ENCODE measurements at regions not wholly inside any gene's neighbourhood (a gene's known extent, or its start where the extent isn't known, plus 50 kb on each side); places are given as distances from the start of the nearest gene placed in this dataset.

DNA sequence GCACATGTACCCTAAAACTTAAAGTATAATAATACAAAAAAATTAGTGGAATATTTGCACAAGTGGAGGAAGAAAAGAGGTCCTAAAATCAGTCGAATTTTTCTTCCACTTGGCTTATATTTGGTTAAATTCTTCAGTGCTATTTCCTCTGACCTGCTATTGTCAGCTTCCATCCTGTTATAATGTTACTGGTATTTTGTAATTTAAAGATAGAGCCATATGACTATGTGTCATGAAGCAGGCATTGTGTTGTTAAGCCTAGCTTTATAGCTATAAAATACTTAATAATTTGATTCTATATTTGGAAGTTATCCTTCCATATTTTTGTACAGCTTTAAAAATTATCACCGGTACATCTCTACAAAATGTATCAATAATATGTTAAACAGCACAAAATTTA lies 455.9 kb upstream of the MARCKS start:
- DNase-seq = no peak

DNA sequence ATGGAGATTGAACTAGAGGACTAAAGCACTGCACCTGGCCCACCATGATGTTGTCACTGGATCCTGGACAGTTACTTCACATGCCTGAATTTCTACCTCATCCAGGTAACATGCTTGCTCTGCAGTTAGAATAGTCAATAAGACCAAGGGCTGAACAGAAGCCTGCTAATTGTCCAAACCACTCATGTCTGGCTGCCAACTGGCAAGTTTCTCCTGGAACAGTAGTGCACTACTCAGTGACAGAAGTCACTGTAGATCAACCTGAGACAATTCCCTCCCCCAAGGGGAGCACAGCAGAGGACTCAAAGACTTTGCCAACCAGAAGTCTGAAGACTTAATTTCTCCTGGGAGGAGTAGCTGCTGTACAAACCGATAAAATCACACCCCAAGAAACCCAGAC lies 454.6 kb upstream of the MARCKS start:
- peak in 1 of 2 experiments; percentile 46 for DNase-seq

DNA sequence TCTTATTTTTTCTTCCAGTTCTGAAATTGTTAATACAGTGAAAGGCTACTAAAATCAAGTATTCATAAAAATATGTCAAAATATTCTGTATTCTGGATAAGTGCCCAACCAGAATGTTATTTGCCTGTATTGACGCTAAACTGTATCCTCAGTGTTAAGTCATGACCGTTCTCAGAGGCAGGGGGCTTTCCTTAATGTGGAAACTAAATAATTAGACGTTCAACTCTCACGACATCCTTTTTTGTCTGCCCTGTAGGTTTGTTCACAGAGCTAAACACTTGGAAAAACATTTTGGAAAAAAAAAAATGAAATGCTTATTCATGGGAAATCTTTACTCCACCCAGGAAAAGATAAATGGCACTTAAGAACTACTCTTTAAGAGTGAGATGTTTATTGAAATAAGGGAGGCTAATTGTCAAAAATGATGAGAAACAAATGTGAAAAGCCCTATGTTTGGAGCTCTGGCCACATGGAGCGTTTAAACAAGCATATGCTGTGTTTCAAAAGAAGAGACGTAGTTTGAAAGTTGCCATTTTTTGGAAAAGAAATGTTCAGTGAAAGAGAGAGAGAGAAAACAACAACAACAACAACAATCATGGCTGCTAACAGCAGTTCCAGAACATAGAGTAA lies 453.1 kb upstream of the MARCKS start:
- no peak for DNase-seq

DNA sequence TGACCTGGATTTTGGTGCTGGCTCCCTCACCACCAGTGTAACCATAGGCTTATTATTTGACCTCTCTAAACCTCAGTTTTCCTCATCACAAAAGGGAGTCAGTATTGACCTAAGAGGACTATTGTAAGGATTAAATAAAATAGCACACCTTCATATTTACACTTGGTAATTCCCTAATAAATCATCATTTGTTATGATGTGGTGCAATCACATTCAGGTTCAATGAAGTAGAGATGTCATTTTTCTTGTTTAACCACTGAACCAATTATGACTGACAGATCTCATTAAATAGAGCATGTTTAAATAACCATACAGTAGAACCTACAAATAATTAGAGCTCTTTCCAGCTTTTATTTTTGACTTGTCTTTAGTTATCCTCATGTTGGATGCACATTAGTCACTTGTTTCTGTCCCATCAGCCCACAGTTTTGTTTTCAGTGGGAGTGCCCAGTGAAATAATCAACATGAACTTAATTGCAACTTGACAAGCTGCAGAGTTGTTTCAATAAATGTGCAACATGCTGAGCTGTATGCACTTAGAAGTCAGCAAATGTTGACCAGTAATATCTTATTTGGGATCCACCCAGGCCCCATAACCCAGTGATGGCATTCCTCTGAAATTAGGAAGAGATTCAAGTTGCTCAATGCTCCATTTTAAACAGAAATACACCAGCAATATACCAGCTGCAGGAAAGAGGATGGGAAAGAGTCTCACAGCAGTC lies 451.7 kb upstream of the MARCKS start:
- no peak for DNase-seq

DNA sequence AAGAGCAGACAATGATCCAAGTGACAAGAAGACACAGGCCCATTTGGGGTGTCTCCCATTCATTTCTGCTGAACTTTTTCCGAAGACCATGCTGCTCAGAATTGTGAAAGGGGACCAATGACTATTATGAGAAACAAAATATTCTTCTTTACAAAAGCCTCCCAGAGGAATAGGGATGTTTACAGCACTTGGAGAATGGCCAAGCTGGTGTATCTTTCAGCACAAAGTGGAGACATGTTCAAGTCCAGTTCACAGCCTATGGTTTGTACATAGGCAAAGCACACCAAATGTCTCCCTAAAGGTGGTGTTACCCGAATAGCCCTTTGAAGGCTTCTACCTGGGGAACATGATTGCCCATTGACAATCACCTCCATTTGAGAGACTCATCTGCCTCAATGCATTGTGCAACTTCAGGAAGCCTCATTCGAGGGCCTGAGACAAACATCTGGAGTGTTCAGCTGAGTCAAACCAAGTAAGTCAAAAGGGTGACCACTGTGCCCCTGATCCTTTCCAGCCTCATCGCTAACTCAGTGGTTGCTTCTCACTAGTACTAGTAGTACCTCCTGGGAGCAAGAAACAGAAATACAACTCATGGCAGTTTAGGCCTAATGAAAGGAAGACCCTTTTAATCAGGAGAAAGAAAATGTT lies 451.0 kb upstream of the MARCKS start:
- no peak for DNase-seq

DNA sequence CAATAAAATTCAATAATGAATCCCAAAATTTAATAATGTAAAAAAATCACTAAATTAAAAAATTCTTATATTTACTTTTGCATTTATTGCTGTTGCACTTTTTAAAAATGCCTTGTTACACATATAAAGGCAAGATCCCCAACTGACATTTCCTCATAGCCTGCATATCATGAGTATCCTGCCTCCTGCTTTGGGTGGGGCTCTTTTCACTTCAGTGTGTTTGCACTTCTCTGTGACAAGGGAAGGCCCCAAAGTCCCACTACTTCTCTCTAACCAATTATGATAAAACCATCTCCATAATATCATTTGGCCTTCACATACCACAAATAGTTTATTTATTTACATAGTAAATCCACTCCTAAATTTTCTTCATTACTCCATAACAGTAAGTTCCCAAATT lies 446.1 kb upstream of the MARCKS start:
- no peak for DNase-seq

DNA sequence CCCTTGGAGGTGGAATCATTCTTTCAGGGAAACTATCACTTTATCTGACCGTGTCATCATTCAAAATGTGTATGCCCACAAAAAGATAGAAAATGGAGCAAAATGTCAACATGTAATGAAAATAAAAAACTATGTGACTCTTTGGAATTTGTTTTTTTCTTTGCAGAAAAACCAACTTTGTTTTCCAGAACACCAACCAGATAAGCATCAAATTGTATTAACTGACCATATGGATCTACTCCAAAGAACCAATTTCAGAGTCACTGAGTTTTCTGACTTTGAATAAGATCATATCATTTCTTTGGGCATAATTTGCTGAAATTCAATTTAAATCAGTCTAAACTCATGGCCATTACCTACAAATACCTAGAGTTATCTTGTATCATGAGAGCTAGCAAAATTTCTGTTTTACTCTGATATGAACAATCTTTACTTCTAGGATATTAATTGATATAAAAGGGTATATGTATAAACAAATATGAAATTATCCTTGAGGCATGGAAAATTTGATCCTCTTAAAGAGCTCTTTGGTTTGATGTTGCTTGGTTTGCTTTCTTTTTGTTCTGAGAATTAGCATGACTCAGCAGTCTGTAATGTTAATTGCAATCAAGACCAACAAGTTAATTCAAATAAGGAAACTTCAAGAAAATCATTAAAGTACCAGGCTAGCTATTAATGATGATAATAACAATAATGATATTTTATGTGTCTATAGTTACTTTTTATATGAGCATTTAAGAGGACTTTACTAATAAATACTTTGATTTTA lies 444.4 kb upstream of the MARCKS start:
- DNase-seq = no peak

DNA sequence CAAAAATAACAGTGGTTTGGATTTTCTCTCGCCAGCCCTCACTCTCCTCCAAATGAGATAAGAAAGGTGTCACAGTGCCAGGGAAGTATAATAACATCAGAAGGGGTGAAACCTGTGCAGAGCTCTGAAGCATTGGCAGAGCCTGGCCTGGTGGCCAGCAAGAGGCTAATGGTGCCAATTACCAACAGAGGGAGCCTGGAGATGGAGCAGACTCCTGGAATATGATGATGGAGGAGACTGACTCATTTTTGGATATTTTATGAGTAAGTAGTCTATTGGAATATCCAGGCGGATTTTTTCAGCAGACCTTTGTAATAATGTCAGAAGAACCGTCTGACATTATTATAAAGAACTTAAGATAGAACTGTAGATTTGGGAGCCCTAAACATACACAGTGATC lies 442.6 kb upstream of the MARCKS start:
- DNase-seq = peak in 1 of 2 experiments; percentile 59

DNA sequence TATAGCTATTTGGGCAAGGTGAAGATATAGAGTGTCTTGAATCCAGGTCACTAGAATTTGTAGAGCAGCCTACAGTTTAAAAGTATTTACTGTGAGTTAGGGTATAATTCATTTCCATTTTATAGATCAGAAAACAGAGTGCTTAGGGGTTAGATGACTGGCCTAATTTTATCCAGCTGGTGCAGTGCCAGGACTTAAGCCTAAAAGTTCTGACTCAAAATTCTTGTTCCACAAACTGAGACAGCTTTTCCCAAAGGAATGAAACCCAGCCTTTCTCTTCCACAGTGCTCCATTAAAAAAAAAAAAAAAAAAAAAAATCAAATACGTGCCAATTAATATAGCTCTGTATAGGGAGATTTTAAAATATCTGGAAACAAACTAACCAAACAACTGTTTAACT lies 441.0 kb upstream of the MARCKS start:
- no peak for DNase-seq

DNA sequence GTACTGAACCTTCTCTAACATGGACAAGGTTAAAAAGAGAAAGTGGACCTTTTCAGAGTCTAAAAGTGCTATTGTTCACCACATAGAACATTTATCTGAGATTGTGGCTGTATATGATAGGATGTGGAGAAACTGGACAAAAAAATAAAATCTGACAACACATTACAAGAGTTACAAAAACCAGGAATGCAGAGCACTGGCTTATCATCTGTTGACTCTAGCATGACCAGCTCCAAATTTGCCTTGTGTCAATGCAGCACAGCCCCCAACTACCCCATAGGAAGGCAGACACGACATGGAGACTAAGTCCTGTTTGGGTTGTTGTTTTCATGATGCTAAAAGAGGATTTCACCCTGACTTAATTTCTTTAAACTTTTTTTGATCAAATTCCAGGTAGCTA lies 436.9 kb upstream of the MARCKS start:
- DNase-seq = no peak

DNA sequence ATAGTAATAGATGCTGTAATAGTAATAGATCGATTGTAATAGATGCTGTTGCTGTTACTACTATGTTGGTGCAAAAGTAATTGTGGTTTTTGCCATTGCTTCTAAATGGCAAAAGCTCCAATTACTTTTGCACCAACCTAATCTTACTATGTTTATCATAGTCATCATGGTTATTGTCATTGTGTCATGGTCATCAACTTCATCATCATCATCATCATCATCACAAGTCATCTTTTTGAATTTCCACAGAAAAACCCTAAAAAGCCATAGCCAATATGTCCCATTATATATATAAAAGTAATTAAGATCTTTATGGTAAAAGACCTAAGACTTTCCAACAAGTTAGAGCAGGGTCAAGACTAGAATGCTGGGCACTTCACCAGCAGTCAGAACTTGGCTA lies 435.1 kb upstream of the MARCKS start:
- no peak for DNase-seq

DNA sequence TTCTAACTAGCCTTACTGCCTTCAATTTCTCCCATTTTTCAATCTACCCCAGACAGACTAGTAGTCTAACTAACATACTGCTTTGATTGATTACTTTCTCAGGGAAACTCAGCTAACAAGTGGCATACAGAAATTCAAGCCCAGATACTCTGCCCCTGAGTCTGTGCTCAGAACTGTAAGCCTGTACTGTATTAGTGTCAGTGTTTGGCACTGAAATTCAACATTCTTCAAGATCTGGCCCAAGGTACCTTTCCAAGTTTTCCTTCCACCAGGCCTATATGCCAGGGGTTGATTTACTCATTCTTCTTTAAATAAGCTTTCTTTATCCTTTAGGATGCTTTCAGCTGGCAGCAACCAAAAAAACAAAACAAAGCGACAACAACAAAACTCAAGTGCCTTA lies 433.2 kb upstream of the MARCKS start:
- DNase-seq = no peak

DNA sequence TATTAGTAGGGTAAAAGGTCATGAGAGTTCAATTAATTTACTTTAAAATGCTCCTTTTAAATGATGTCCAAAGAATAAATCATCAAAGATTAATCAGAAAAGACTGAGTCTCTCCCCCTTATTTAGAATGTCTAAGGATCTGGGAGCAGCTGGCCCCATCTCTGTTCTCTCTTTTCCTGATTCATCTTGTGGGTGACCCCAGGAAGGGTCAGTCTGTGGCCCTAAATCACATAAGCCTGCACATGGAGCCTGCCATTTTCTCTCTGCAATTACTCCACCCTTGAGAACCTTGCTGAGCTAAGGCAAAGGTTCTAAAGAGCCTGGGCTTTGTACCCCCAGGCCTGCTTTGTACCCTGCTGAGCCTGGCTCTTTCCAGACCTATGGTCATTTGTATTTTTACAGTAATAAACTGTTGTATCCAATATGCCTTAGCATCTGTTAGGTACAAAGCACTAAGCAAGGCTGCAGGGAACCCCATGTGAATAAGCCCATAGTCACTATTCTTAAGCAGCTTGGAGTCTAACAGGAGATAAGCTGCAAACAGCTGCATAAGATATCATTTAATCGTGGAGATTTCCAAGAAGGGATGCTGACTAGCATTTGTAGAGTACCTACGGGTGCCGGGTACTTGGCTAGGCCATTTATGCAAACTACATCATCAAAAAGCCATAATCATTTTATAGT lies 431.0 kb upstream of the MARCKS start:
- peak in 1 of 2 experiments; percentile 50 for DNase-seq

DNA sequence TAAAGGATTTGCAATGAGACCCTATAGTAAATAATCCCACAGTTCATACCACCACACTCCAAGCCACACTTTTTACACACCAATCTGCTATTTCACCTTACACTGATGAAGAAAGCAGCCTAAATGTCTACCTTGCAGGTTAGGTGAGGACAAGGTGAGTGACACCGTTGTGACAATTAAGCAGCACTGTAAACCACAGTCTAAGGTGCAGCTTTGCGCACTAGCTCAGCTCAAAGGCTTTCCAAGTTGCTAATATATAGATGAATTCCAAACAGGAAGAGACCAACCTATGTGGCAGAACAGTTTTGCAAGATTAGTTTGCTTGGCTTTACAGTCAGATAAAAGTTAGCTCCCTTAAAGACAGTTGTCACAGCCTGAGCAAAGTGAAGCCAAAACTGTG lies 429.5 kb upstream of the MARCKS start:
- DNase-seq = no peak

DNA sequence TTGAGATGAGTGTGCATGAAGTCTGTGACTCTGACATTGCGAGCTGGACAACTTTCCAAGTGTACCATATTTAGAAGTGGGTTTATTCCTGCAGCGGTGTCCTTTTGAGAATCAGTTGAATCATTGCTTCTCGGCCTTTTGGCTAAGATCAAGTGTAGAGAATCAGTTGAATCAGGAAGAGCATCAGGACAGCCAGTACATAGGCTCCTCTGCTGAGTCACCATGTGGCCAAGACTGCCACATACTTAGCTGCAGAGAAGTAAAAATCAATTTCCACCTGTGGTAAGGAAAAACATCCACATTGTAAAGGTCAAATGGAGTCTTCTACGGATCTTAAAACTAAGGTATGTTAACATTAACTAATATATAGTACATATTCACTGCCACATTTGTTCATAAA lies 428.4 kb upstream of the MARCKS start:
- no peak for DNase-seq

DNA sequence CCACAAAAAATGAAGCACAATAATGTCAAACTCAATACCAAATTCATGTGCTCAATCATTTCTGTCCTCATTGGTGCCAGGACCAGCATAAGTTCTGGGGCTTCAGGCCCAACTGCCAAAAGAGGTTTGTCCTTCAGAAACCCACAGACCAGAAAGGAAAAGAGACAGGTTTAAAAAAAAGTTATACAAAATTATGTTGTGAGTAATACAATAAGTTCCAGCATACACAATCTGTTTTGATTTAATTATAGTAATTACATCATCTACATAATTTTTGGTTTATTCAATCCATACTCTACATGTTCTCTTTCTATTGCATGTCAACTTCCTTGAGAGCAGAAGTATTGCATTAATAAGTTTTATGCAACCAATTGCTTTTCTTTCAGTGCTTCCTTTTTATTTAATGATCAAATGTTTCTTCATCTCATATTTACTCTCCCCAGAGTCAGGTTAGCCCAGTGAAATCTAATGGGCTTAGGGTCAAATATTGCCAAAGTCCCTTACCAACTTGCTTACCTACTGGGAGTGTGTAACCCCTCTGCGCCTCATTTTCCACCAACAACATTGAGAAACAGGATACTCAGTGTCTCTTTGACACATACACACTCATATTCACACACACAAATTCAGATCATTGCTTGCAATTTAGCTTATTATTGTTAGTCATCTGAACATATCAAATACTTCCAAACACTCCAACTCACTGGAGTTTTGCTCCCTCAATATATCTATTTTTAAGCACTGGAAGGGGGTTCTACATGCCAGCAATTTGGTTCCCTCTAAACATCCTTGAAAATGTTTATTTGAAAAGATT lies 424.4 kb upstream of the MARCKS start:
- no peak for DNase-seq

DNA sequence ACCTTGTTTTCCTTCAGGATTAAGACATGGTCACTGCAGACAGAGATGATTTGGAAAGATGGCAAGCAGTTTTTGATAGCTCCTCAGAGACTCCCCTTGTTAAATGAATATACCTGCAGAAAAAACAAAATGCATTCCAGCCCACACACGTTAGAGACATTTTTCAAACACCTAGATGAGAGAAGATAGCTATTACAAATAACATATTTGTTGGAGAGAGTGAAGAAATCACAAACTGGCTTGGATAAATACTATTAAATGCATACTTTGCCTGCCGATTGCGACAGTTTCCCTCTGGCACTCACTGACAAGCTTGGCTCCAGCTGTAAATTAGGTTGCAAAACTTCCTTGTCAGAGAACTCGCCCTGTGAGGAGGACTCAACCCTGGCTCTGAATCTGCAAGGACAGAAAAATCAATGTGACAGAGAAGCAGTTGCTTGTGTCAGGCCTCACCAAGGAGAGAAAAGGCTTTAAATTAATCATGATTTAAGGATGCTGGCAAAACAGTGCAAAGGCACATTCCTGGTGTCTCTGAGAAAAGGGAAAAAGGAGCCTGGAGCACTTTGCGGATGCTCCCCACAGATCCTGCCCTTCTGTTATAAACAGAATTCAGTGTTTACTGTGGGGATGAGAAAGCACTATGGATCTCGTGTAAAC lies 423.7 kb upstream of the MARCKS start:
- DNase-seq = no peak

DNA sequence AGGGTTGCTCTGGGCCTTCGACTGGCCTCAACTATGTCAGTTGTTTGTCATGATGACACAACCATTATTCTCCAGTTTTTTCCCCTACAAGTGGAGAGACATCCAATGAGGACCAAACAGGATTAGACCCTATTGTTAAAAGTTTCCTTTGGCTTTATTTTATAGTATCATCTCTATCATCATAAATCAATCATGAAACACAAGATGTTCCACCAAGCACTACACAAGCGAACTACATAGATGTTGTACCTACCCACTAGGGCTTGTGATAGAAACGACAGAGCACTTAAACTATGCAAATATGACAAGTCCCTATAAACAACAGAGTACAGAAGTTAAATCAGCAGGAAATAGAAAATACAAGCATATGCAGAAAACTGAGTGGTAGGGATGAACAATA lies 422.5 kb upstream of the MARCKS start:
- DNase-seq = no peak

DNA sequence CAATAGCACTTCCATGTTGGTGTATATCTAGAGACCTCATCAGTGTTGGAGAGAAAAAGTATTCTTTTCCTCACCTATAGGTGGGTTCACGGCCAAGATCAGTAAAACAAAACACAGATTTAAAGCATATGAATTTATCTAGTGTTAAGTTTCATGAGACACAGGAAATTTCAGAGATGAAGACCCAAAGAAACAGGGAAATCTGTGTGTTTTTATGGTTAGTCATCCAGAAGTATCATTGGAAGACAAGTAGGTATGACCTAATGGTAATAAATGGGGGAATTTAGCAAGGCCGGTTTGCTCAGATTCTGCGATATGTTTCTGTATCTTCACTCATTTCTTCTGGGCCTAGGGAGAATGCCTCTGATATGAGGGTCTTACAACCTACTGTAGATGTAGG lies 419.6 kb upstream of the MARCKS start:
- no peak for DNase-seq

DNA sequence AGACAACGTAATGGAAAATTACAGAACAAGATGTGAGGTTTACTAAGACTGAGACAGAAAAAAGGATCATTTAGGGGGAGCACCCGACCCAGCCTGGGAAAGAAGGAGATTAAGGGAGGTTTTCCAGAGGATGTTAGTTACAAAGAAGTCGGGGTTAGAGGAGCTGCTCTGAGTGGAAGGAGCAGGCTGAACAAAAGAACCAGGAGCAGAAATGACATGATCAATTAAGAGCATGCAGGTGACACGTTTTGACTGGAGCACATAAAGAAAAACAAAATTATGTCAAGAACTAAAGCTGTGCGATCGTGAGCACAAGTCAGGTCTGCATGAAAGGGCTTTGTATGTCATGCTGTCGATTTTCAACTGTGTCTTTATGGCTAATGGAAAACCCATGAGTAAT lies 417.3 kb upstream of the MARCKS start:
- no peak for DNase-seq

DNA sequence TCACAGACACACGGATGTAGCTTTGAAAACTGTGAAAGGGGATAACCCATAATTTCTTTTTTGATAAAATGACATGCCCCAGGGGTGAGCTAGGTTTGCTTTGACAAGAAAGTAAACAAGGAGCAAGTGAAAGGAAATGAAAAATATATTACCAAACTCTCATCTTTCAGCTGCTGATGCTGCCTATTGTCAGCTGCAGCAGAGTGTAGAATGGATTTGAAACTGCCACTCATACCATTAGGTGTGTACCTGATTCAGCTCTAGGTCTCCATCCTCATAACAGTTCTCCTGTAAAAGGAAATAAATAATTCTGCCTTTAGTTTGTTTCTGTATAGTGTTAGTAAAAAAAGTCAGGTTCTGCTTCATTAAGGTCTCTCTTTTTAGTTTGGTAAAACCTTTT lies 415.1 kb upstream of the MARCKS start:
- no peak for DNase-seq

DNA sequence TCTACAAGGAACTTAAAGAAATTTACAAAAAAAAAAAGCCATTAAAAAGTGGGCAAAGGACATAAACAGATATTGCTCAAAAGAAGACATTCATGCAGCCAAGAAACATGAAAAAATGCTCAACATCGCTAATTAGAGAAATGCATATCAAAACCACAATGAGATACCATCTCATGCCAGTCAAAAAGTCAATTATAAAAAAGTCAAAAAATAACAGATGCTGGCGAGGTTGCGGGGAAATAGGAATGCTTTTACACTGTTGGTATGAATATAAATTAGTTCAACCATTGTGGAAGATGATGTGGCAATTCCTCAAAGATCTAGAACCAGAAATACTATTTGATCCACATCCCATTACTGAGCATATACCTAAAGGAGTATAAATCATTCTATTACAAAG lies 411.9 kb upstream of the MARCKS start:
- no peak for DNase-seq
